Left renal pelvis (tissue), 4 donors: ENCODE measurements at regions not wholly inside any gene's neighbourhood (a gene's known extent, or its start where the extent isn't known, plus 50 kb on each side); places are given as distances from the start of the nearest gene placed in this dataset.
A peak's percentile ranks its signal among the peaks of the same experiment; 100 is the strongest.

Source experiments
- DNase-seq, 4 donors: peaks; one replicate each; pipeline ENCODE4 v3.0.0-alpha.2; 2013; ENCODE audit warnings: low read depth in 4 of 4, low spot score in 3 of 4

- no peak for DNase-seq
Observed at GRCh38 chr5:135249658-135250057, 149.4 kb downstream of the MACROH2A1 start.

- DNase-seq: no peak
Observed at GRCh38 chr5:135248801-135249231, 150.2 kb downstream of the MACROH2A1 start.

- no peak for DNase-seq
Observed at GRCh38 chr5:135246923-135247795, 151.9 kb downstream of the MACROH2A1 start.

- DNase-seq: no peak
Observed at GRCh38 chr5:135246605-135246922, 152.5 kb downstream of the MACROH2A1 start.

- DNase-seq: no peak
Observed at GRCh38 chr5:135245521-135246499, 153.2 kb downstream of the MACROH2A1 start.

- no peak for DNase-seq
Observed at GRCh38 chr5:135244620-135245021, 154.4 kb downstream of the MACROH2A1 start.

- no peak for DNase-seq
Observed at GRCh38 chr5:135243556-135244285, 155.3 kb downstream of the MACROH2A1 start.

- no peak for DNase-seq
Observed at GRCh38 chr5:135242866-135243555, 156.0 kb downstream of the MACROH2A1 start.

- no peak for DNase-seq
Observed at GRCh38 chr5:135242021-135242865, 156.8 kb downstream of the MACROH2A1 start.

- DNase-seq: no peak
Observed at GRCh38 chr5:135241536-135241935, 157.5 kb downstream of the MACROH2A1 start.

GRCh38 chr5:135240781-135241360, 158.2 kb downstream of the MACROH2A1 start:
- DNase-seq: no peak

GRCh38 chr5:135240283-135240633, 158.8 kb downstream of the MACROH2A1 start:
- DNase-seq: no peak

- peak; percentile 22 to 44 (median 40) for DNase-seq
Observed at GRCh38 chr5:135239453-135240282, 159.4 kb downstream of the MACROH2A1 start.

- no peak for DNase-seq
Observed at GRCh38 chr5:135238622-135239452, 160.2 kb downstream of the MACROH2A1 start.

GRCh38 chr5:135237748-135238103, 161.3 kb downstream of the MACROH2A1 start:
- DNase-seq: no peak

- no peak for DNase-seq
Observed at GRCh38 chr5:135236908-135237747, 161.9 kb downstream of the MACROH2A1 start.
